ENCODE measurements at regions not wholly inside any gene's neighbourhood (a gene's known extent, or its start where the extent isn't known, plus 50 kb on each side); places are given as distances from the start of the nearest gene placed in this dataset.

GRCh38 chr4:186935901-186936300, 212.2 kb upstream of the FAT1 start:
- Mint-ChIP-seq H3K4me3 (no peak overlapping the region), H3K36me3 (ENCODE audit: insufficient read depth in 1 of 3, low read depth in 3 of 3) (no peaks in the 10 kb centered on the region), H3K27ac (no peak overlapping the region), H3K27me3 (ENCODE audit: low read depth) (no peaks in the 10 kb centered on the region), H3K4me1 (peaks cover 5 to 11% of the 10 kb centered on the region in 2 experiments), H3K9me3 (no peaks in the 10 kb centered on the region)
- DNase-seq = no peak
- TF ChIP-seq CTCF (conservative IDR thresholded peaks at IDR 0.05) = no peak
- no peak overlapping the region for H2AK5ac ChIP-seq (ENCODE audit: insufficient read length, low read length)
- H2BK120ac ChIP-seq (ENCODE audit: low read depth, low read length, poor library complexity, severe bottlenecking) = no peak overlapping the region
- H3K14ac ChIP-seq (ENCODE audit: insufficient read depth, low read length) = no peak overlapping the region
- H3K18ac ChIP-seq (ENCODE audit: insufficient read length, low read depth, low read length) = no peak overlapping the region
- no peak overlapping the region for H4K8ac ChIP-seq (replicated peaks; ENCODE audit: insufficient read length, low read depth, low read length)
- no peak overlapping the region for H3K9ac ChIP-seq (ENCODE audit: extremely low read depth, insufficient read length, low read length)
- H2BK5ac ChIP-seq (ENCODE audit: insufficient read length, low read length) = no peak overlapping the region
- no peak overlapping the region for H3K23ac ChIP-seq (ENCODE audit: insufficient read length, low read depth, low read length)
- no peak overlapping the region for H2BK20ac ChIP-seq (ENCODE audit: low read depth, low read length, poor library complexity, severe bottlenecking)
- no peak overlapping the region for H4K5ac ChIP-seq (ENCODE audit: insufficient read length, low read depth, low read length)
- H2AFZ ChIP-seq (ENCODE audit: low read length) = no peak overlapping the region
- no peaks in the 10 kb centered on the region for H3K79me2 ChIP-seq (ENCODE audit: insufficient read depth, low read length)
- no peak overlapping the region for H3K56ac ChIP-seq (ENCODE audit: insufficient read length, low read depth, low read length)
- H3K27me3 ChIP-seq (ENCODE audit: insufficient read depth, low read length) = no peaks in the 10 kb centered on the region
- H4K91ac ChIP-seq (ENCODE audit: insufficient read length, low read depth, low read length) = no peak overlapping the region
- no peaks in the 10 kb centered on the region for H3K9me3 ChIP-seq (ENCODE audit: control insufficient read depth, low read depth, low read length)
- no CpG with 5 or more reads among the region's 4 CpGs for WGBS (ENCODE audit: extremely low coverage, insufficient read length, low lambda C conversion rate)
- no peak overlapping the region for H3K27ac ChIP-seq (ENCODE audit: insufficient read length, low read depth, low read length)
- H3K79me1 ChIP-seq (ENCODE audit: insufficient read depth, low read depth, low read length, poor library complexity, severe bottlenecking) = no peaks in the 10 kb centered on the region
- no peak overlapping the region for H3K4me2 ChIP-seq (ENCODE audit: insufficient read depth, insufficient read length, low read length)
- H3K4ac ChIP-seq (ENCODE audit: low read depth, low read length) = no peak overlapping the region
- no peak overlapping the region for H3T11ph ChIP-seq (ENCODE audit: low read length)
- H3K4me1 ChIP-seq (ENCODE audit: insufficient read depth, low read length) = peaks cover 2% of the 10 kb centered on the region; the same call in 1 of the 2 replicates
- H4K20me1 ChIP-seq (ENCODE audit: control insufficient read depth, insufficient read depth, insufficient read length) = no peaks in the 10 kb centered on the region
- no peak overlapping the region for H2BK12ac ChIP-seq (ENCODE audit: insufficient read length, low read depth, low read length)
- H3K23me2 ChIP-seq (ENCODE audit: insufficient read length, low read depth, low read length, poor library complexity, severe bottlenecking) = no peaks in the 10 kb centered on the region
- H2BK15ac ChIP-seq (ENCODE audit: low read depth, low read length) = no peak overlapping the region
